Neural cell (in vitro differentiated cells): ENCODE measurements at regions not wholly inside any gene's neighbourhood (a gene's known extent, or its start where the extent isn't known, plus 50 kb on each side); places are given as distances from the start of the nearest gene placed in this dataset.
"Not testable (repeated sequence)": the region's sequence is repeated elsewhere in the genome, so short reads cannot be mapped to it uniquely, and the experiment has no call there.

Experiments used
- EP300 ChIP-seq: fragments of 450-650 bp; conservative IDR thresholded peaks from 2 replicates; pipeline ENCODE4 v1.6.1; 2014; ENCODE audit warnings: antibody characterized with exemption, mild to moderate bottlenecking, moderate library complexity; ENCODE audit not compliant: poor library complexity, severe bottlenecking
- EZH2 ChIP-seq: fragments of 200-600, 300-800 bp; shearing (Covaris generic), sonication (generic); IDR thresholded peaks from 2 replicates; pipeline ENCODE4 v1.6.1; 2014; ENCODE audit warnings: antibody characterized with exemption, low read length, borderline replicate concordance, mild to moderate bottlenecking; ENCODE audit not compliant: insufficient read depth, poor library complexity, severe bottlenecking
- MXI1 ChIP-seq: fragments of 450-650 bp; conservative IDR thresholded peaks from 2 replicates; pipeline ENCODE4 v1.6.1; 2014; ENCODE audit warnings: antibody characterized with exemption, mild to moderate bottlenecking; ENCODE audit not compliant: poor library complexity, severe bottlenecking
- POLR2AphosphoS5 ChIP-seq: IDR thresholded peaks from 2 replicates; pipeline ENCODE4 v1.6.1; 2012
- RAD21 ChIP-seq: fragments of 450-650 bp; conservative IDR thresholded peaks from 2 replicates; pipeline ENCODE4 v1.6.1; 2014; ENCODE audit warnings: antibody characterized with exemption, mild to moderate bottlenecking, moderate library complexity
- SMC3 ChIP-seq: fragments of 450-650 bp; conservative IDR thresholded peaks from 2 replicates; pipeline ENCODE4 v1.6.1; 2014; ENCODE audit warnings: antibody characterized with exemption, mild to moderate bottlenecking, moderate library complexity; ENCODE audit not compliant: poor library complexity
- TAF1 ChIP-seq: IDR thresholded peaks from 2 replicates; pipeline ENCODE4 v1.6.1; 2012; ENCODE audit warnings: low read depth
- TF ChIP-seq, protein P1 (sequence below): fragments of 450-650 bp; IDR thresholded peaks from 2 replicates; pipeline ENCODE4 v1.5.1; 2014; ENCODE audit warnings: antibody characterized with exemption, mild to moderate bottlenecking, moderate library complexity; ENCODE audit not compliant: poor library complexity, severe bottlenecking
- TF ChIP-seq, protein P2 (sequence below): IDR thresholded peaks from 2 replicates; pipeline ENCODE4 v1.6.1; 2012; ENCODE audit warnings: borderline replicate concordance

DNA sequence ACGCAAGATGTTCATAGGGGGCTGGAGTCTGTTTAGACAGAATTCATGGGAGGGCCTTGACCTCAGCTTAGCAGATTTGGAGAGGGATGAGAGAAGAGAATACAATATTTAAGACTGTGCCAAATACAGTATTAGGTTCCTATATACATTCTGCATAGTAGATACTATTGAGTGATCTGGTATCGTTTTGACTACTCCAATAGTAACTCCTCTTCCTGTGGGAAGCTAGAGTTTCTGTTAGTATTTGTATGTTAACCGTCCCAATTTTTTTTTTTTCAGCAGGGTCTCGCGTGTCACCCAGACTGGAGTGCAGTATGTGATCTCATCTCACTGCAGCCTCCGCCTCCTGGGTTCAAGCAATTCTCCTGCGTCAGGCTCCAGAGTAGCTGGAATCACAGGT, 65.2 kb upstream of the FAM153A start:
- not testable (repeated sequence) for TF ChIP-seq EP300, EZH2, SMC3, POLR2AphosphoS5, RAD21, MXI1, TAF1
- TF ChIP-seq, protein P1, sequence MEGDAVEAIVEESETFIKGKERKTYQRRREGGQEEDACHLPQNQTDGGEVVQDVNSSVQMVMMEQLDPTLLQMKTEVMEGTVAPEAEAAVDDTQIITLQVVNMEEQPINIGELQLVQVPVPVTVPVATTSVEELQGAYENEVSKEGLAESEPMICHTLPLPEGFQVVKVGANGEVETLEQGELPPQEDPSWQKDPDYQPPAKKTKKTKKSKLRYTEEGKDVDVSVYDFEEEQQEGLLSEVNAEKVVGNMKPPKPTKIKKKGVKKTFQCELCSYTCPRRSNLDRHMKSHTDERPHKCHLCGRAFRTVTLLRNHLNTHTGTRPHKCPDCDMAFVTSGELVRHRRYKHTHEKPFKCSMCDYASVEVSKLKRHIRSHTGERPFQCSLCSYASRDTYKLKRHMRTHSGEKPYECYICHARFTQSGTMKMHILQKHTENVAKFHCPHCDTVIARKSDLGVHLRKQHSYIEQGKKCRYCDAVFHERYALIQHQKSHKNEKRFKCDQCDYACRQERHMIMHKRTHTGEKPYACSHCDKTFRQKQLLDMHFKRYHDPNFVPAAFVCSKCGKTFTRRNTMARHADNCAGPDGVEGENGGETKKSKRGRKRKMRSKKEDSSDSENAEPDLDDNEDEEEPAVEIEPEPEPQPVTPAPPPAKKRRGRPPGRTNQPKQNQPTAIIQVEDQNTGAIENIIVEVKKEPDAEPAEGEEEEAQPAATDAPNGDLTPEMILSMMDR, result not testable (repeated sequence)
- TF ChIP-seq, protein P2, sequence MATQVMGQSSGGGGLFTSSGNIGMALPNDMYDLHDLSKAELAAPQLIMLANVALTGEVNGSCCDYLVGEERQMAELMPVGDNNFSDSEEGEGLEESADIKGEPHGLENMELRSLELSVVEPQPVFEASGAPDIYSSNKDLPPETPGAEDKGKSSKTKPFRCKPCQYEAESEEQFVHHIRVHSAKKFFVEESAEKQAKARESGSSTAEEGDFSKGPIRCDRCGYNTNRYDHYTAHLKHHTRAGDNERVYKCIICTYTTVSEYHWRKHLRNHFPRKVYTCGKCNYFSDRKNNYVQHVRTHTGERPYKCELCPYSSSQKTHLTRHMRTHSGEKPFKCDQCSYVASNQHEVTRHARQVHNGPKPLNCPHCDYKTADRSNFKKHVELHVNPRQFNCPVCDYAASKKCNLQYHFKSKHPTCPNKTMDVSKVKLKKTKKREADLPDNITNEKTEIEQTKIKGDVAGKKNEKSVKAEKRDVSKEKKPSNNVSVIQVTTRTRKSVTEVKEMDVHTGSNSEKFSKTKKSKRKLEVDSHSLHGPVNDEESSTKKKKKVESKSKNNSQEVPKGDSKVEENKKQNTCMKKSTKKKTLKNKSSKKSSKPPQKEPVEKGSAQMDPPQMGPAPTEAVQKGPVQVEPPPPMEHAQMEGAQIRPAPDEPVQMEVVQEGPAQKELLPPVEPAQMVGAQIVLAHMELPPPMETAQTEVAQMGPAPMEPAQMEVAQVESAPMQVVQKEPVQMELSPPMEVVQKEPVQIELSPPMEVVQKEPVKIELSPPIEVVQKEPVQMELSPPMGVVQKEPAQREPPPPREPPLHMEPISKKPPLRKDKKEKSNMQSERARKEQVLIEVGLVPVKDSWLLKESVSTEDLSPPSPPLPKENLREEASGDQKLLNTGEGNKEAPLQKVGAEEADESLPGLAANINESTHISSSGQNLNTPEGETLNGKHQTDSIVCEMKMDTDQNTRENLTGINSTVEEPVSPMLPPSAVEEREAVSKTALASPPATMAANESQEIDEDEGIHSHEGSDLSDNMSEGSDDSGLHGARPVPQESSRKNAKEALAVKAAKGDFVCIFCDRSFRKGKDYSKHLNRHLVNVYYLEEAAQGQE, result not testable (repeated sequence)
